Brain microvascular endothelial cell (primary cell): ENCODE measurements at regions not wholly inside any gene's neighbourhood (a gene's known extent, or its start where the extent isn't known, plus 50 kb on each side); places are given as distances from the start of the nearest gene placed in this dataset.

Source experiments
- DNase-seq: peaks from one replicate; pipeline ENCODE4 v3.0.0-alpha.2; 2020
- H3K27ac ChIP-seq: fragments of 250-450 bp; sonication (Bioruptor Pico); 2 replicates; pipeline ENCODE4 v1.5.1; 2020; ENCODE audit warnings: mild to moderate bottlenecking, moderate library complexity
- H3K27me3 ChIP-seq: fragments of 250-450 bp; sonication (Bioruptor Pico); replicated peaks from 2 replicates; pipeline ENCODE4 v1.5.1; 2020; ENCODE audit warnings: mild to moderate bottlenecking
- H3K36me3 ChIP-seq: fragments of 250-450 bp; sonication (Bioruptor Pico); replicated peaks from 2 replicates; pipeline ENCODE4 v1.5.1; 2020; ENCODE audit warnings: mild to moderate bottlenecking
- H3K4me3 ChIP-seq: 2 replicates; pipeline ENCODE4 v1.5.1; 2011; ENCODE audit warnings: low read depth, mild to moderate bottlenecking, control low read depth, low read length, moderate library complexity
- in situ Hi-C: cut with HindIII; loops from 2 replicates; pipeline ENCODE4 v1.10.0; 2017; ENCODE audit warnings: low sequenced_read_pairs, low pct_ligation_motif_present
- TF ChIP-seq, protein P1 (sequence below): IDR thresholded peaks from 2 replicates; pipeline ENCODE4 v1.5.1; 2011; ENCODE audit warnings: low read depth, mild to moderate bottlenecking, moderate library complexity, low read length, control low read depth, inconsistent platforms; ENCODE audit errors: missing control alignments

GRCh38 chr15:70291305-70292075 is 193.8 kb upstream of the TLE3 start:
- H3K4me3 ChIP-seq = no peak overlapping the region
- no peaks in the 10 kb centered on the region for H3K27me3 ChIP-seq
- no peaks in the 10 kb centered on the region for H3K36me3 ChIP-seq
- DNase-seq = no peak
- no peak overlapping the region for H3K27ac ChIP-seq
- TF ChIP-seq, protein P1, sequence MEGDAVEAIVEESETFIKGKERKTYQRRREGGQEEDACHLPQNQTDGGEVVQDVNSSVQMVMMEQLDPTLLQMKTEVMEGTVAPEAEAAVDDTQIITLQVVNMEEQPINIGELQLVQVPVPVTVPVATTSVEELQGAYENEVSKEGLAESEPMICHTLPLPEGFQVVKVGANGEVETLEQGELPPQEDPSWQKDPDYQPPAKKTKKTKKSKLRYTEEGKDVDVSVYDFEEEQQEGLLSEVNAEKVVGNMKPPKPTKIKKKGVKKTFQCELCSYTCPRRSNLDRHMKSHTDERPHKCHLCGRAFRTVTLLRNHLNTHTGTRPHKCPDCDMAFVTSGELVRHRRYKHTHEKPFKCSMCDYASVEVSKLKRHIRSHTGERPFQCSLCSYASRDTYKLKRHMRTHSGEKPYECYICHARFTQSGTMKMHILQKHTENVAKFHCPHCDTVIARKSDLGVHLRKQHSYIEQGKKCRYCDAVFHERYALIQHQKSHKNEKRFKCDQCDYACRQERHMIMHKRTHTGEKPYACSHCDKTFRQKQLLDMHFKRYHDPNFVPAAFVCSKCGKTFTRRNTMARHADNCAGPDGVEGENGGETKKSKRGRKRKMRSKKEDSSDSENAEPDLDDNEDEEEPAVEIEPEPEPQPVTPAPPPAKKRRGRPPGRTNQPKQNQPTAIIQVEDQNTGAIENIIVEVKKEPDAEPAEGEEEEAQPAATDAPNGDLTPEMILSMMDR = no peak
- in situ Hi-C loops = no loop called here

DNA sequence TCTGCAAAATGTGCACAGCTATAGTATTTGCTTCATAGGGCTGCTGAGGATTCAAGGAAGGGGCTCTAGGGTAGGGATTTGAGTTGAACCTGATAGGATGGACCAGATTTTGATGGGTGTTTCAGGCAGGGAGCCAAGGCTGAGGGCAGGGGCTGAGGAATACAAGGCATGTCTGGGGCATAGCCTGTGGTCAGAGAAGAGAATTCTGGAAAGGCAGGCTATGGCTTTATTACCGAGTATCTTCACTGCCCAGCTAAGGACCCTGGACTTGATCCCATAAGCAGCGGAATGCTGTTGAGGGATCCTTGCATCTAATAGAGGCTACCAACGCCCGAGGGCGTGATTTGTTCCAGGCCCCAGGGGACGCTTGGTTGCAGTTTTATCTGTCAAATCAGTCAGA is 193.0 kb upstream of the TLE3 start:
- TF ChIP-seq, protein P1 = no peak
- no peak for DNase-seq
- in situ Hi-C loops = no loop called here
- Histone ChIP-seq H3K4me3 (no peak overlapping the region), H3K27me3 (no peaks in the 10 kb centered on the region), H3K36me3 (no peaks in the 10 kb centered on the region), H3K27ac (no peak overlapping the region)

GRCh38 chr15:70289191-70289955 is 191.7 kb upstream of the TLE3 start:
- no peak for DNase-seq
- no peaks in the 10 kb centered on the region for H3K27me3 ChIP-seq
- in situ Hi-C loops = no loop called here

GRCh38 chr15:70286113-70286806 is 188.5 kb upstream of the TLE3 start:
- Histone ChIP-seq H3K27me3 (no peaks in the 10 kb centered on the region), H3K27ac (no peak overlapping the region), H3K4me3 (no peak overlapping the region), H3K36me3 (no peaks in the 10 kb centered on the region)
- TF ChIP-seq, protein P1 = no peak
- no peak for DNase-seq
- in situ Hi-C loops = no loop called here

More at GRCh38 chr15:70289191-70289955, 191.7 kb upstream of the TLE3 start:
- Histone ChIP-seq H3K27ac (no peak overlapping the region), H3K4me3 (no peak overlapping the region), H3K36me3 (no peaks in the 10 kb centered on the region)
- TF ChIP-seq, protein P1 = no peak

- TF ChIP-seq, protein P1 = no peak
- DNase-seq = no peak
- in situ Hi-C loops = no loop called here
Measured at GRCh38 chr15:70284438-70285214, 186.9 kb upstream of the TLE3 start.

More at GRCh38 chr15:70284438-70285214, 186.9 kb upstream of the TLE3 start:
- Histone ChIP-seq H3K27me3 (no peaks in the 10 kb centered on the region), H3K4me3 (no peak overlapping the region), H3K27ac (no peak overlapping the region), H3K36me3 (no peaks in the 10 kb centered on the region)
